ENCODE measurements at regions not wholly inside any gene's neighbourhood (a gene's known extent, or its start where the extent isn't known, plus 50 kb on each side); places are given as distances from the start of the nearest gene placed in this dataset.

- peaks cover 5 to 10% of the 10 kb centered on the region in 2 experiments for H3K4me1 ChIP-seq (ENCODE audit: control insufficient read depth in 1 of 2, insufficient read depth in 2 of 2, low read length in 2 of 2)
- H2BK5ac ChIP-seq (ENCODE audit: low read depth, low read length, poor library complexity), result peak overlapping the region; percentile 66
- no peak overlapping the region for H3K23ac ChIP-seq (ENCODE audit: low read length)
- no peak overlapping the region for H3K4me2 ChIP-seq (ENCODE audit: low read length)
- no CpG with 5 or more reads among the region's 1 CpG for WGBS (ENCODE audit: extremely low coverage, insufficient coverage, insufficient read length)
- peak overlapping the region; percentile 92 for H2BK120ac ChIP-seq (ENCODE audit: insufficient read depth, low read length, poor library complexity)
- H3K4ac ChIP-seq (ENCODE audit: low read depth, low read length), result no peak overlapping the region
- peak overlapping the region; percentile 90 for H2BK12ac ChIP-seq (ENCODE audit: low read length)
- peak overlapping the region; percentile 53 for H3K27ac ChIP-seq (ENCODE audit: low read depth, low read length)
- no peak overlapping the region for H4K12ac ChIP-seq (ENCODE audit: low read depth, low read length)
- no peaks in the 10 kb centered on the region for H3K36me3 ChIP-seq (ENCODE audit: control insufficient read depth in 1 of 2, insufficient read depth in 2 of 2, low read length in 2 of 2)
- H3K18ac ChIP-seq (ENCODE audit: low read length), result no peak overlapping the region
- no peaks in the 10 kb centered on the region for H3K27me3 ChIP-seq (ENCODE audit: insufficient read depth, low read length)
- no peak overlapping the region for H2AFZ ChIP-seq (ENCODE audit: insufficient read depth, low read length, poor library complexity)
- H3K14ac ChIP-seq (ENCODE audit: low read length), result no peak overlapping the region
- no peak for DNase-seq
- H3K9me3 ChIP-seq (ENCODE audit: insufficient read depth, low read depth, low read length), result no peaks in the 10 kb centered on the region
- H3K9ac ChIP-seq (ENCODE audit: low read length), result no peak overlapping the region
- H3K79me2 ChIP-seq (ENCODE audit: control insufficient read depth, insufficient read depth, low read length, poor library complexity), result peaks cover 2% of the 10 kb centered on the region
- peak overlapping the region; percentile 94 for H4K91ac ChIP-seq (ENCODE audit: low read depth, low read length)
- peaks cover 9% of the 10 kb centered on the region for H3K79me1 ChIP-seq (ENCODE audit: low read length)
- H2AK5ac ChIP-seq (ENCODE audit: low read length), result no peak overlapping the region
- peak overlapping the region; percentile 62 for H4K8ac ChIP-seq (ENCODE audit: low read depth, low read length)
- H3K4me3 ChIP-seq (ENCODE audit: low read depth, low read length), result no peak overlapping the region
Observed at GRCh38 chr9:75616052-75616451, 274.4 kb upstream of the PCSK5 start.

GRCh38 chr9:75616841-75617566, 273.5 kb upstream of the PCSK5 start:
- no peak overlapping the region for H2BK5ac ChIP-seq (ENCODE audit: low read depth, low read length, poor library complexity)
- H3K9ac ChIP-seq (ENCODE audit: low read length), result no peak overlapping the region
- peaks cover 2% of the 10 kb centered on the region for H3K79me2 ChIP-seq (ENCODE audit: control insufficient read depth, insufficient read depth, low read length, poor library complexity)
- H2AFZ ChIP-seq (ENCODE audit: insufficient read depth, low read length, poor library complexity), result no peak overlapping the region
- peak overlapping the region; percentile 78 for H3K27ac ChIP-seq (ENCODE audit: low read depth, low read length)
- H3K9me3 ChIP-seq (ENCODE audit: insufficient read depth, low read depth, low read length), result no peaks in the 10 kb centered on the region
- H3K4me3 ChIP-seq (ENCODE audit: low read depth, low read length), result no peak overlapping the region
- no peak overlapping the region for H3K14ac ChIP-seq (ENCODE audit: low read length)
- DNase-seq, result no peak
- WGBS (ENCODE audit: extremely low coverage, insufficient coverage, insufficient read length), result no CpG with 5 or more reads among the region's 3 CpGs
- H4K8ac ChIP-seq (ENCODE audit: low read depth, low read length), result no peak overlapping the region
- no peaks in the 10 kb centered on the region for H3K27me3 ChIP-seq (ENCODE audit: insufficient read depth, low read length)
- H3K4me1 ChIP-seq (ENCODE audit: control insufficient read depth in 1 of 2, insufficient read depth in 2 of 2, low read length in 2 of 2), result peaks cover 5 to 10% of the 10 kb centered on the region in 2 experiments
- no peak overlapping the region for H4K91ac ChIP-seq (ENCODE audit: low read depth, low read length)
- H3K4me2 ChIP-seq (ENCODE audit: low read length), result peak overlapping the region; percentile 44
- no peak overlapping the region for H3K23ac ChIP-seq (ENCODE audit: low read length)
- no peak overlapping the region for H2BK120ac ChIP-seq (ENCODE audit: insufficient read depth, low read length, poor library complexity)
- no peak overlapping the region for H4K12ac ChIP-seq (ENCODE audit: low read depth, low read length)
- H3K36me3 ChIP-seq (ENCODE audit: control insufficient read depth in 1 of 2, insufficient read depth in 2 of 2, low read length in 2 of 2), result no peaks in the 10 kb centered on the region
- H2AK5ac ChIP-seq (ENCODE audit: low read length), result no peak overlapping the region
- H3K4ac ChIP-seq (ENCODE audit: low read depth, low read length), result no peak overlapping the region
- no peak overlapping the region for H2BK12ac ChIP-seq (ENCODE audit: low read length)
- no peak overlapping the region for H3K18ac ChIP-seq (ENCODE audit: low read length)
- peaks cover 9% of the 10 kb centered on the region for H3K79me1 ChIP-seq (ENCODE audit: low read length)

- Histone ChIP-seq H3K9ac (ENCODE audit: low read length) (no peak overlapping the region), H3K27me3 (ENCODE audit: insufficient read depth, low read length) (no peaks in the 10 kb centered on the region), H4K8ac (ENCODE audit: low read depth, low read length) (no peak overlapping the region), H2BK5ac (ENCODE audit: low read depth, low read length, poor library complexity) (no peak overlapping the region), H3K27ac (ENCODE audit: low read depth, low read length) (no peak overlapping the region), H3K4ac (ENCODE audit: low read depth, low read length) (no peak overlapping the region), H2AK5ac (ENCODE audit: low read length) (peak overlapping the region; percentile 22), H3K14ac (ENCODE audit: low read length) (no peak overlapping the region), H3K4me1 (ENCODE audit: control insufficient read depth in 1 of 2, insufficient read depth in 2 of 2, low read length in 2 of 2) (peaks cover 2 to 5% of the 10 kb centered on the region in 2 experiments), H4K12ac (ENCODE audit: low read depth, low read length) (no peak overlapping the region), H2AFZ (ENCODE audit: insufficient read depth, low read length, poor library complexity) (no peak overlapping the region), H2BK12ac (ENCODE audit: low read length) (no peak overlapping the region), H3K18ac (ENCODE audit: low read length) (no peak overlapping the region), H3K79me1 (ENCODE audit: low read length) (peaks cover 6% of the 10 kb centered on the region), H3K23ac (ENCODE audit: low read length) (no peak overlapping the region), H3K4me2 (ENCODE audit: low read length) (no peak overlapping the region), H2BK120ac (ENCODE audit: insufficient read depth, low read length, poor library complexity) (no peak overlapping the region), H3K4me3 (ENCODE audit: low read depth, low read length) (no peak overlapping the region), H3K36me3 (ENCODE audit: control insufficient read depth in 1 of 2, insufficient read depth in 2 of 2, low read length in 2 of 2) (no peaks in the 10 kb centered on the region), H3K9me3 (ENCODE audit: insufficient read depth, low read depth, low read length) (no peaks in the 10 kb centered on the region), H3K79me2 (ENCODE audit: control insufficient read depth, insufficient read depth, low read length, poor library complexity) (no peaks in the 10 kb centered on the region), H4K91ac (ENCODE audit: low read depth, low read length) (peak overlapping the region; percentile 8)
- no peak for DNase-seq
Observed at GRCh38 chr9:75623462-75623861, 267.0 kb upstream of the PCSK5 start.

- no peak overlapping the region for H3K14ac ChIP-seq (ENCODE audit: low read length)
- no peak overlapping the region for H3K27ac ChIP-seq (ENCODE audit: low read depth, low read length)
- no peak overlapping the region for H2AK5ac ChIP-seq (ENCODE audit: low read length)
- H2BK12ac ChIP-seq (ENCODE audit: low read length), result no peak overlapping the region
- H2BK5ac ChIP-seq (ENCODE audit: low read depth, low read length, poor library complexity), result no peak overlapping the region
- no CpG with 5 or more reads among the region's 2 CpGs for WGBS (ENCODE audit: extremely low coverage, insufficient coverage, insufficient read length)
- H3K9ac ChIP-seq (ENCODE audit: low read length), result no peak overlapping the region
- H3K23ac ChIP-seq (ENCODE audit: low read length), result no peak overlapping the region
- no peak for DNase-seq
- no peak overlapping the region for H3K4ac ChIP-seq (ENCODE audit: low read depth, low read length)
- no peaks in the 10 kb centered on the region for H3K79me2 ChIP-seq (ENCODE audit: control insufficient read depth, insufficient read depth, low read length, poor library complexity)
- no peak overlapping the region for H2AFZ ChIP-seq (ENCODE audit: insufficient read depth, low read length, poor library complexity)
- no peak overlapping the region for H2BK120ac ChIP-seq (ENCODE audit: insufficient read depth, low read length, poor library complexity)
- no peak overlapping the region for H3K18ac ChIP-seq (ENCODE audit: low read length)
- no peak overlapping the region for H4K12ac ChIP-seq (ENCODE audit: low read depth, low read length)
- H3K27me3 ChIP-seq (ENCODE audit: insufficient read depth, low read length), result no peaks in the 10 kb centered on the region
- H4K8ac ChIP-seq (ENCODE audit: low read depth, low read length), result no peak overlapping the region
- no peak overlapping the region for H3K4me3 ChIP-seq (ENCODE audit: low read depth, low read length)
- no peak overlapping the region for H3K4me2 ChIP-seq (ENCODE audit: low read length)
- peaks cover 6% of the 10 kb centered on the region for H3K79me1 ChIP-seq (ENCODE audit: low read length)
- no peaks in the 10 kb centered on the region for H3K9me3 ChIP-seq (ENCODE audit: insufficient read depth, low read depth, low read length)
- H4K91ac ChIP-seq (ENCODE audit: low read depth, low read length), result no peak overlapping the region
- H3K4me1 ChIP-seq (ENCODE audit: control insufficient read depth in 1 of 2, insufficient read depth in 2 of 2, low read length in 2 of 2), result peaks cover 2 to 5% of the 10 kb centered on the region in 2 experiments
- H3K36me3 ChIP-seq (ENCODE audit: control insufficient read depth in 1 of 2, insufficient read depth in 2 of 2, low read length in 2 of 2), result no peaks in the 10 kb centered on the region
Observed at GRCh38 chr9:75624998-75625397, 265.5 kb upstream of the PCSK5 start.

Data from trophoblast cell (in vitro differentiated cells and primary cell).